GM12892 (cell line): ENCODE measurements at regions not wholly inside any gene's neighbourhood (a gene's known extent, or its start where the extent isn't known, plus 50 kb on each side); places are given as distances from the start of the nearest gene placed in this dataset.

Source experiments
- POLR2A ChIP-seq: IDR thresholded peaks from 2 replicates; pipeline ENCODE4 v1.6.1; 2011; ENCODE audit warnings: low read depth, low read length, control low read depth
- POLR2AphosphoS5 ChIP-seq: IDR thresholded peaks from 2 replicates; pipeline ENCODE4 v1.6.1; 2011; ENCODE audit warnings: low read depth, low read length, control low read depth
- TAF1 ChIP-seq: IDR thresholded peaks from 2 replicates; pipeline ENCODE4 v1.6.1; 2011; ENCODE audit warnings: low read depth, mild to moderate bottlenecking, control low read depth, low read length, borderline replicate concordance

DNA sequence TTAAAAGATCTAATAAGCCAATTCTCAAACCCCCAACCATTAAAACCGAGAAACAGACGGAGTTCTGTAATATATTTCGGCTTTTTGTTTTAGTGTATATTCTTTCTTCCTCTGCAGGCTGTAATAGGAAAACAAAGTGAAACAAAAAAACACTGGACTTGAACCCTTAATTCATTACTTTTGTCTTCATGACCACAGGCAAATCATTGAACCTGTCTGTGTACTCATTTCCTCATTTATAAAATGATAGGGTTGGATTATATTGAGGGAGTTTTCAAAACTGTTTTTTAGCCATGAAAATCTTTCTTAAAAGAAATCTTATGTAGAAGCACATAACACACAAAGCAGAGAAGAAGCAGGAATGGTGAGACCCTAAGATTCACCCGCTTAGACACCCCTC, 278.8 kb downstream of the CD83 start:
- TF ChIP-seq POLR2AphosphoS5 (no peak), POLR2A (no peak), TAF1 (no peak)
